T1000 (cell line): ENCODE measurements at regions not wholly inside any gene's neighbourhood (a gene's known extent, or its start where the extent isn't known, plus 50 kb on each side); places are given as distances from the start of the nearest gene placed in this dataset.

Source experiments
- DNase-seq: peaks from one replicate; lab custom pipeline; 2025; ENCODE audit warnings: mixed read lengths; lab: John Stamatoyannopoulos, UW

- DNase-seq, result no peak
These were observed 547.2 kb downstream of the ETV1 start for GRCh38 chr7:13442226-13442625.

GRCh38 chr7:13447637-13448036 lies 541.8 kb downstream of the ETV1 start:
- DNase-seq, result no peak

GRCh38 chr7:13448243-13448642 lies 541.2 kb downstream of the ETV1 start:
- DNase-seq, result no peak

GRCh38 chr7:13449460-13449859 lies 540.0 kb downstream of the ETV1 start:
- DNase-seq, result no peak

- no peak for DNase-seq
These were observed 534.4 kb downstream of the ETV1 start for GRCh38 chr7:13454916-13455592.

GRCh38 chr7:13457790-13458189 lies 531.7 kb downstream of the ETV1 start:
- DNase-seq, result no peak

- DNase-seq, result no peak
These were observed 522.5 kb downstream of the ETV1 start for GRCh38 chr7:13466874-13467547.

GRCh38 chr7:13476881-13477444 lies 512.5 kb downstream of the ETV1 start:
- no peak for DNase-seq

GRCh38 chr7:13489386-13489785 lies 500.1 kb downstream of the ETV1 start:
- DNase-seq, result no peak

- DNase-seq, result no peak
These were observed 492.5 kb downstream of the ETV1 start for GRCh38 chr7:13496976-13497375.

GRCh38 chr7:13508586-13508985 lies 480.9 kb downstream of the ETV1 start:
- DNase-seq, result no peak

- no peak for DNase-seq
These were observed 470.7 kb downstream of the ETV1 start for GRCh38 chr7:13518738-13519137.

GRCh38 chr7:13524076-13524475 lies 465.4 kb downstream of the ETV1 start:
- DNase-seq, result no peak

GRCh38 chr7:13532028-13532753 lies 457.3 kb downstream of the ETV1 start:
- DNase-seq, result no peak

GRCh38 chr7:13538669-13539068 lies 450.8 kb downstream of the ETV1 start:
- no peak for DNase-seq

- DNase-seq, result no peak
These were observed 449.0 kb downstream of the ETV1 start for GRCh38 chr7:13540429-13540828.

GRCh38 chr7:13541326-13541725 lies 448.1 kb downstream of the ETV1 start:
- DNase-seq, result no peak

- no peak for DNase-seq
These were observed 447.0 kb downstream of the ETV1 start for GRCh38 chr7:13542451-13542850.

GRCh38 chr7:13551503-13551902 lies 438.0 kb downstream of the ETV1 start:
- no peak for DNase-seq

GRCh38 chr7:13560441-13560840 lies 429.0 kb downstream of the ETV1 start:
- DNase-seq, result no peak

GRCh38 chr7:13563257-13563656 lies 426.2 kb downstream of the ETV1 start:
- no peak for DNase-seq

- no peak for DNase-seq
These were observed 425.8 kb downstream of the ETV1 start for GRCh38 chr7:13563680-13564079.
